ACHN (cell line): ENCODE measurements at regions not wholly inside any gene's neighbourhood (a gene's known extent, or its start where the extent isn't known, plus 50 kb on each side); places are given as distances from the start of the nearest gene placed in this dataset.
"Not testable (repeated sequence)": the region's sequence is repeated elsewhere in the genome, so short reads cannot be mapped to it uniquely, and the experiment has no call there.

Experiments used
- DNase-seq: peaks from one replicate; pipeline ENCODE4 v3.0.0-alpha.2; 2015
- in situ Hi-C: cut with HindIII; loops from 2 replicates; pipeline ENCODE4 v1.10.0; 2017; ENCODE audit warnings: low sequenced_read_pairs, low pct_ligation_motif_present, low pct_unique_long_range_greater_than_20kb

DNA sequence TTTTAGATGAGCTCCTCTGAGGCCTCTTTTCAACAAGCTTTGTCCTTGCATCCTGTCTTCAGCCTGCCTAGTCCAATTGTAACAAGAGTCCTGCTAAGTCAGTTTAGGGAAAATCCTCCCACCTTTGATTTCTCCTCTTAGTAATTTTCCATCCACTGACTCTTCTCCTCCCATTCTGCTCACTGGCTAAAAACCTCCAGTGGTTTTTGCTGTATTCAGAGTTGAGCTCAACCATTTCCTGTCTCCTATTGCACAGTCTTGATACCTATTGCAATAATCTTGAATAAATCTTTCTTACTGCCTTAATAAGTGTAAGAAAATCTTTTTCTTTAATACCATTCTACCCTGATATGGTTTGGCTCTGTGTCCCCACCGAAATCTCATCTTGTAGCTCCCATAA, 117.8 kb upstream of the ENPP6 start:
- no peak for DNase-seq
- in situ Hi-C loops = no loop called here

GRCh38 chr4:184333446-184333845, 115.8 kb upstream of the ENPP6 start:
- in situ Hi-C loops = not testable (repeated sequence)

GRCh38 chr4:184331268-184331995, 113.8 kb upstream of the ENPP6 start:
- in situ Hi-C loops = no loop called here
- no peak for DNase-seq

More at GRCh38 chr4:184333446-184333845, 115.8 kb upstream of the ENPP6 start:
- DNase-seq = not testable (repeated sequence)

DNA sequence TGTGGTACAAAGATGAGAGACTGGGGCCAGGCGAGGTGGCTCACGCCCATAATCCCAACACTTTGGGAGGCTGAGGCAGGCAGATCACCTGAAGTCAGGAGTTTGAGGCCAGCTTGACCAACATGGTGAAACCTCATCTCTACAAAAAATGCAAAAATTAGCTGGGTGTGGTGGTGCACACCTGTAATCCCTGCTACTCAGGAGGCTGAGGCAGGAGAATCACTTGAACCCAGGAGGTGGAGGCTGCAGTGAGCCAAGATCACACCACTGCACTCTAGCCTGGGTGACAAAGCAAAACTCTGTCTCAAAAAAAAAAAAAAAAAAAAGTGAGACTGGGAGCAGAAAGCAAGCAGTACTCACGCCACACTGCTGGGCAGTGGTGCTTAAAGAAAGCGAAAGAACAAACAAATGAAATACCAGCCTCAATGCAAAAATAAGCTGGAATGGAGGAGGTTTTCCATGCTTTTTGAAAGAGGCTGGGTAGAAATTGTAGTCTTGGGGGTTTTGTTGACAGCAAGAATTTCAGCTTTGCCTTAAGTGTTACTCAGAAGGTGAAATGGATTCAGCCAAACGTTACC, 112.9 kb upstream of the ENPP6 start:
- in situ Hi-C loops, DNase-seq: not testable (repeated sequence)

- in situ Hi-C loops = no loop called here
- no peak for DNase-seq
These were observed 112.2 kb upstream of the ENPP6 start for GRCh38 chr4:184329659-184330400.

DNA sequence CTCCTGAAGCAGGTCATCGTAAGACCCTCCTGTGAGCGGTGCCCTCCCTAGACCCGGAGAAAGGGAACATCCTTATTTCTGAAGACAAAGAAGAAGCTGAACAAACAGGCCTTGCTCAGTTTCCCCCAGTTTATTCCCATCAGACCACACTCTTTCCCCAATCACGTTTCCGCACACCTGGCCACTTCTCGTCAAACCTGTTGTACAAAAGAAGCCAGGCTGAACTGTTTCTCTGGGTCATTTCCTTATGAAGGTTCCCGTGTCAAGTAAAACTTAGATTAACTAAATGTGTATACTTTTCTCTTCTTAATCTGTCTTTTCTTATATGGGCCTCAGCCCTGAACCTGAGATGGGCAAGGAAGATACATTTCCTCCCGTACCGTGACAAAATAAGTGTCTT, 111.6 kb upstream of the ENPP6 start:
- in situ Hi-C loops = no loop called here
- no peak for DNase-seq

DNA sequence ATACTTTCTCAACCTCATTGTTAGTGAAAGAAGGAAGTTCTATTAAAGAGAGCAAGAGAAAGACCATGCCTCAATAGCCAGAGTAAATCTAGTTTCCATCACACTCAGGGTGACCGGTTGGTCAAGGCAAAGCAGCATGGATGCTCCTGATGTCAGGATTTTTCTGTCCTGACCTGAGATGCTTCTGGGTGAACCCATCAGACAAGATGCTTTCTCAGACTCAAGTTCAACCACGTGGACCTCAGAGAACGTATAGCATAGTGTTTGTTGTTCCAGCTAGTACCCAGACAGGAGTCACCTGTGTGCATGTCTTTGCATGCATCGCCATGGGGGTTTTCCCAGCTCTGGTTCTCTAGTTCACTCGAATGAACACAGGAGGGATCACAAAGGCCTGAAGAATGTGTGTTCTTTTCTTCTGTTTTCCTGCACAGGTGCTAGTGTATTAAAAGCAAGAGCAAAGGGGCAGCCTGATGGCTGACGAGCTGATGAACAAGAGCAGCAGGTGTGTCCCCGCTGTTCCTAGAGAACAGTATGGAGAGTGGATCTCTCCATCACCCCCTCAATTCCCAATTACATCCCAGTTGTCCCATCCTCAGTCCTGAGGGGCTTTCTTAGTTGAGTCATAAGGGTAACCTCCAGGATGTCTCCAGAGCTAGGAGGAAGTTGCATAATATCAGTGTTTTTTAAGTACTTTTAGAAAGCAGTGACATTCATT, 110.5 kb upstream of the ENPP6 start:
- no peak for DNase-seq
- in situ Hi-C loops = no loop called here

DNA sequence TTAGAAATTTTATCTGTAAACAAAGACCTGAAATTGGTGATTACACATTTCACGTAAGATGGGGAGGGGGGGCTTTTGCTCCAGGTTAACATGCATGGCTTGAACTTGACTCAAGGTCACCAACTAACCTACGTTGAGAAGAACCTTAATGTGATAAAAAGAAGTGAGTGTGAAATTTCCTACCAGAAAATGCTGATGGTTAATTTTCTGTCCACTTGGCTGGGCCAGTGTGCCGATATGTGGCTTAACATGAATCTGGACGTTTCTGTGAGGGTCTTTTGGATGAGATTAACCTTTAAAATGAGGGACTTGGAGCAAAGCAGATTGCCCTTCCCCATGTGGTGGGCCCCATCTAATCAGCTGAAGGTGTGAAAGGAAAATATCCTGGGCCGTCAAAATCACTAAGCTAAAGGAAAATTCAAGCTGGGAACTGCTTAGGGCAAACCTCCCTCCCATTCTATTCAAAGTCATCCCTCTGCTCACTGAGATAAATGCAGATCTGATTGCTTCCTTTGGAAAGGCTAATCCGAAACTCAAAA, 107.3 kb upstream of the ENPP6 start:
- DNase-seq = no peak
- in situ Hi-C loops = no loop called here

GRCh38 chr4:184322328-184323025, 104.8 kb upstream of the ENPP6 start:
- in situ Hi-C loops = no loop called here
- DNase-seq = no peak

GRCh38 chr4:184320631-184321030, 103.0 kb upstream of the ENPP6 start:
- in situ Hi-C loops = no loop called here
- no peak for DNase-seq

DNA sequence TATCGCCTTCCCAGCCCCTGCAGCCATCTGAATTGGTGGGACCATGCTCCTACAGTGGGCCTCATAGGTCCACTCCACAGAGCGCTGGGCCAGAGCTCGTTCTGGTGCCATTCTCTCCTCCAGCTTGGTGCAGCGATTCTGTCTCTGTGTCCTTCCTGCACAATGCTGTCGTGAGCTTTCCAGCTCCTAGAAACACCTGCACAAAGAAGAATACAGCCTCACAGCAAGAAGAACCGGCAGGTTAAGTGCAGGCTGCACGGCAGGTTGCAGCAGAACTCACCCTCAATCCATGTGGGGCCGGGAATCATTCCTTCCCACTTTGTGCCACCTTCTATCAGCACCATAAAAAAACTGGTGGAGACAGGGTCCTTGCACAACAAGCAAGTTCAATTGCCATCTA, 101.2 kb upstream of the ENPP6 start:
- in situ Hi-C loops = no loop called here
- no peak for DNase-seq

DNA sequence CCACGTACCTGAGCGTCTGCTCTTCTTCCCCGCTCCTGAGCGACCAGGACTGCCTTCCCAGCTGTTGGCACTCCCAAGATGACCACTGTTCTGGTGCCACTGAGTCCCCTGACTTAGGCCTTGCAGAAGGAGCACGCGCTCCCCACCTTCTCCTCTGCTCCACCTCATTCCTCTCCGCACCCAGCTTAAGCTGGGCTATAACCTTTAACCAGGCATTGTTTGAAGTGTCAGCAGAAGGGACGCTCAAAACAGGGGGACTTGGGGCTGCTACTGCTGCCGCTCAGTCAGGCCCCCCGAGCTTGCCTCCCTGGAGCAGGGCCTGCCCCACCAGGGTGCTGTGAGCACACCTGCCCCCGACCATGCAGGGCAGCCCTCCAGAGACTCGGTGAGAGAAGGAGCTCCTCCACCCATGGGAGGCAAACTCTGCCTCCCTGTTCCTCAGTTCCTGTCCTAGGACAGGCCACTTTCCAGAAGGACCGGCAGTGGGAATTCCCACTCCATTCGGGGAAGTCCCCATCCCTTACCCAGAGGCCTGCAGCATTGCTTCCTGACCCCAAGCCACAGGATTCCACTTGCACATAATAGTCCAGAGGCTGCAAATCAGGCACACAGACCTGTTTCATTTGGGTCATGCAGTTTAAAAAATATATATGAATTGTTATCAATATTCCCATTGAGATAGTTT, 99.7 kb upstream of the ENPP6 start:
- DNase-seq = no peak
- in situ Hi-C loops = no loop called here

- DNase-seq = no peak
- in situ Hi-C loops = no loop called here
These were observed 99.1 kb upstream of the ENPP6 start for GRCh38 chr4:184316821-184317220.

- DNase-seq = no peak
- in situ Hi-C loops = no loop called here
These were observed 98.1 kb upstream of the ENPP6 start for GRCh38 chr4:184315675-184316359.

DNA sequence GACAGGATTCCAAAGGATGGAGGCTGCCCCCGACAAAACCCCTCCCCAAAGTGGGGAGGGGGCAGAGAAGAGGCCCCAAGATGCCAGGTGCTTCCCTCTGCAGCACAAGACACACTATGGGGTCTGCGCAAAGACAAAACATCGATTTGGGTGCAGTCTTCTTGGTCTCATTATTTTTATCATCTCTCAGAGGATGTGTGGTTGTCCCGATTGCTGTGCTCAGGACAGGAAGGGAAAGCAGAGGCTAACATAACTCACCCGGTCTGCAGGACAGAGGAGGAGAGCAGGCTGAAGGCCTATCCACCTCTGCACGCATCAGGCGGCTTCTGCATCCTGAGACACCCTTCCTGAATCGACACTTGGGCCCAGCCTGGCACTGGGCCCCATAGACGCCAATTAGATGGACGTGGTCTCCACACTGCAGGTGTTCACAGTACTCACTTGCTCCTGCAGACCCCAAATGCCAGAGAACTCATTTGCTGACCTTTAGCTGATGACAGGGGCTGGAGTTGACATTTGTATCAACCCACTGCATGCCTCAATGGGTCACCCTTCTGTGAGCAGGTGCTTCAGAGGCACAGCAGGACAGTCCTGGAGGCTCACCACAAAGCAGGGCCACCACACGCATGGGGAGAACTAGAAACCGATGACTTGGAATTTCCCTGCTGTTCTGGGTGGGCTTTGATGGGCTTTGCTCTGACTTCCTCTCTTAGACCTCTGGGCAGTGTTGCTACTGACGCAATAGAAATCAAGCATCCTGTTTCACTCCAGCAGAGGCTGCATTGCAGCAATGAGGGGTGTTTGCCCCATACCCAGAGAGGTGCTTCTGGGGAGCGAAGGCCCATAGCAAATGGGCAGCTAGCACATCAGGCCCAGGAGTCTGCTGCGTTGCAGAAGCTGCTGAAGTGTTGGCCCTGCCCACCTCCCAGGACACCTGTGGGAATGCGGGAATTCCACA, 96.3 kb upstream of the ENPP6 start:
- in situ Hi-C loops = no loop called here
- DNase-seq = no peak

DNA sequence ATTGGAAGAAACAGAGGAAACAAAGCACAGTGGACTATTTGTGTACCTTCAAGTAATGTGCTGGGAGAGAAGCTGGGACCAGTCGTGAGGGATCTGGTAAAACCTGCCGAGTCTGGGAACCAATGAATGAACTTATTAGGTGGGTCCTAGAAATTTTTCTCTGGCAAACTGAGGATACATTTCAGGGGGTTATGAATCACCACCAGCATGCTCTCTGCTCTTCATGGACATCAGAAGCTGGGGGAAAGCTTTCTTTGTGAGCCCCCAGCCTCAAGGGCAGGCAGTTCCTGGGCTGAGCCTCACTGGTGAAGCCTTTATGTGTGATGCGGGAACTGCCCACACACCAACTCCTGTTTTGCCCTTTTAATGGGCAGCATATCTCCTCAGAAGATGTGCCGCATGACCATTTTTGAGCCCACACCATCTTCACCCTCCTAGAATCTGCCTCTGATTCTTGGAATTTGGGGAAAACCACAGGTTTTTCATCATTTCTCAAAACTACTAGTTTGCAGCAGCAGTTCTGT, 95.4 kb upstream of the ENPP6 start:
- in situ Hi-C loops = no loop called here
- DNase-seq = no peak
